SK-N-SH (cell line): ENCODE measurements at regions not wholly inside any gene's neighbourhood (a gene's known extent, or its start where the extent isn't known, plus 50 kb on each side); places are given as distances from the start of the nearest gene placed in this dataset.

Experiments
- GABPA ChIP-seq: IDR thresholded peaks from 2 replicates; pipeline ENCODE4 v1.4.0; 2012; ENCODE audit warnings: low read depth, mild to moderate bottlenecking
- SIN3A ChIP-seq: IDR thresholded peaks from 2 replicates; pipeline ENCODE4 v1.6.1; 2012; ENCODE audit warnings: low read depth, mild to moderate bottlenecking, low read length, moderate library complexity, borderline replicate concordance

DNA sequence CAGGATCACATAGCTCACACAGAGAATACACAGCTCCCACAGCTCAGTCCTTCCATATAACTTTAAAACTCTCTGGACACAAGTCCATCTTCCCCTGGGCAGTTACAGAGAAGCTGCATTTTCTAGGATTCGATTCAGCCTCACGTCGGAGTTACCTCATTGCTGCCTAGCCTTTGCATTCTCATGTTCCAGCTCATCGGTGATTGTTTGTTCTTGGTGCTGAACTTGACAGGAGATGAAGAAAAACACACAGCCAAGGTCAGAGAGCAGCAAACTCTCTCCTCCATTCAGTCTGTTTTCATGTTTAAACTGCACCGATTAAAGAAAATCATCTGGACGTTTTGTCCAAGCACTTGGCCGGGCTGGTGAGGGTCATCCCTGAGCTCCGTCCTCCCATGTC is 375.5 kb upstream of the CFAP20DC start:
- no peak for TF ChIP-seq GABPA
- TF ChIP-seq SIN3A = no peak
